ENCODE measurements at regions not wholly inside any gene's neighbourhood (a gene's known extent, or its start where the extent isn't known, plus 50 kb on each side); places are given as distances from the start of the nearest gene placed in this dataset.
A peak's percentile ranks its signal among the peaks of the same experiment; 100 is the strongest.

DNA sequence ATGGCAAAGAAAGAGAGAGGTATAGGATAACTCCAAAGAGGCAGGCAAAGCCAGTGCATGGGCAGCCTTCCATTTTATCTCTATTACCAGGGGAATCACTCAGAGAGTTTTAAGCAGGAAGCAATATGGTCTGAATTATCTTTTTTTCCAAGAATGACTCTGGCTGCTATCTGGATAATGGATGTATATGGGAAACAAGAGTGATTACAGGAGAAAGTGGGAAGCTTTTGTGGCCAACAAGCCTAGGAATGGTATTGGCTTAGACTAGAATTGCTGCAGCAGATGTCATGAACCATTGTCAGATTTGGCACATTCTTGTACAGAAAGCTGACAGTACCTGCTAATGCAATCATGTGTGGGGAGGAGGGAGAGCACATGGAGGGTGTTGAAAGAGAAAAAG, 73.0 kb upstream of the BTBD3 start:
- peak overlapping the region in 1 of 2 experiments; percentile 64; a peak in 2 of 4 replicates for H3K27ac ChIP-seq (ENCODE audit: low read depth in 2 of 2, low read length in 1 of 2)
- no peaks in the 10 kb centered on the region for H3F3A ChIP-seq (replicated peaks; ENCODE audit: insufficient read depth)
- no peaks in the 10 kb centered on the region for H3K9me3 ChIP-seq
- H3K27me3 ChIP-seq (ENCODE audit: insufficient read depth), result no peaks in the 10 kb centered on the region
- ChIA-PET POLR2A (no interaction called here), CTCF (interaction anchor here (0.6 kb wide), 1 partner anchor 1035 kb away, joined by 3 read pairs; no protein-coding TSS in a partner anchor)
- peak; percentile 30 for DNase-seq
- no peak overlapping the region for H2AFZ ChIP-seq (ENCODE audit: low read depth)
- H3K9me2 ChIP-seq, result no peaks in the 10 kb centered on the region
- peaks cover 0 to 6% of the 10 kb centered on the region in 2 experiments; a peak in 2 of 4 replicates for H3K4me1 ChIP-seq (ENCODE audit: control insufficient read depth in 1 of 2, insufficient read depth in 2 of 2, low read depth in 1 of 2, low read length in 1 of 2)
- no peaks in the 10 kb centered on the region for H3K79me2 ChIP-seq (ENCODE audit: insufficient read depth)
- no peak overlapping the region for H3K4me3 ChIP-seq (ENCODE audit: low read depth in 2 of 2, low read length in 1 of 2)
- no peak overlapping the region for H3K4me2 ChIP-seq
- TF ChIP-seq NFIC (IDR thresholded peaks at IDR 0.05; ENCODE audit: borderline replicate concordance) (no peak), EP300 (IDR thresholded peaks at IDR 0.05; ENCODE audit: borderline replicate concordance in 1 of 2, low read depth in 1 of 2, low read length in 1 of 2) (peak in 1 of 2 experiments; percentile 71; a peak in 2 of 4 replicates), RCOR1 (IDR thresholded peaks at IDR 0.05; ENCODE audit: low read length) (peak; percentile 66), GATA2 (CRISPR knock-in tag; IDR thresholded peaks at IDR 0.05) (0 out of 2 replicates have a peak, but pooled peaks have one; percentile 24)
- H4K20me1 ChIP-seq (ENCODE audit: insufficient read depth), result no peaks in the 10 kb centered on the region
- no peak overlapping the region for H3K9ac ChIP-seq
- no peaks in the 10 kb centered on the region for H3K36me3 ChIP-seq (replicated peaks in 1 of 2; ENCODE audit: control insufficient read depth in 1 of 2, insufficient read depth in 2 of 2, low read length in 1 of 2)

DNA sequence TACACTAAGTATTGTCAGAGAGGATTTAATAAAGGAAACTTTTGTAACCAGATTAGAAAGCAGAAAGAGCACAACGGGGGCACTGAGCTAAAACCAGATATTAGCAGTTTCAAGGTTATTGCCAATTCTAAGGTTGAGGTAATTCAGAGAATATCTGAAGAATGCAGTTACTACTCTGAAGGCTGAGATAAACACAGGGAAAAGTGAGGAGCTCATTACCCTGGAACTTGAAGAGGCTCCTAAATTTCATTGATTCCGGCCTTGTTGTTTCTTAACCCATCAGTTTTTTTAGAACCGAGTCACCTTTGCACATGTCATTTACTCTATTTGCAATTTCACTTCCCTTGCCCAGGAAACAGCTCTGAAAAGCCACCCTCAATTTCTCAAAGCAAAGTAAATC, 72.4 kb upstream of the BTBD3 start:
- Histone ChIP-seq H4K20me1 (ENCODE audit: insufficient read depth) (no peaks in the 10 kb centered on the region), H3K36me3 (replicated peaks in 1 of 2; ENCODE audit: control insufficient read depth in 1 of 2, insufficient read depth in 2 of 2, low read length in 1 of 2) (no peaks in the 10 kb centered on the region), H3K27ac (ENCODE audit: low read depth in 2 of 2, low read length in 1 of 2) (peak overlapping the region in 1 of 2 experiments; percentile 64; a peak in 1 of 4 replicates), H3K9me3 (no peaks in the 10 kb centered on the region), H3F3A (replicated peaks; ENCODE audit: insufficient read depth) (no peaks in the 10 kb centered on the region), H3K9ac (no peak overlapping the region), H3K27me3 (ENCODE audit: insufficient read depth) (no peaks in the 10 kb centered on the region), H3K79me2 (ENCODE audit: insufficient read depth) (no peaks in the 10 kb centered on the region), H3K4me1 (ENCODE audit: control insufficient read depth in 1 of 2, insufficient read depth in 2 of 2, low read depth in 1 of 2, low read length in 1 of 2) (peaks cover 0 to 6% of the 10 kb centered on the region in 2 experiments; a peak in 2 of 4 replicates), H3K4me3 (ENCODE audit: low read depth in 2 of 2, low read length in 1 of 2) (no peak overlapping the region), H2AFZ (ENCODE audit: low read depth) (no peak overlapping the region), H3K4me2 (no peak overlapping the region), H3K9me2 (no peaks in the 10 kb centered on the region)
- CTCF ChIA-PET, result no interaction called here
- 28% methylated on average over 3 of the region's 3 CpGs for WGBS (ENCODE audit: low lambda C conversion rate)
- POLR2A ChIA-PET, result no interaction called here
- no peak for TF ChIP-seq GABPA (IDR thresholded peaks at IDR 0.05; ENCODE audit: low read depth)
- no peak for TF ChIP-seq SIN3A (IDR thresholded peaks at IDR 0.05; ENCODE audit: borderline replicate concordance, low read depth, low read length)
- TF ChIP-seq ELF1 (IDR thresholded peaks at IDR 0.05), result no peak
- TF ChIP-seq, protein P1, sequence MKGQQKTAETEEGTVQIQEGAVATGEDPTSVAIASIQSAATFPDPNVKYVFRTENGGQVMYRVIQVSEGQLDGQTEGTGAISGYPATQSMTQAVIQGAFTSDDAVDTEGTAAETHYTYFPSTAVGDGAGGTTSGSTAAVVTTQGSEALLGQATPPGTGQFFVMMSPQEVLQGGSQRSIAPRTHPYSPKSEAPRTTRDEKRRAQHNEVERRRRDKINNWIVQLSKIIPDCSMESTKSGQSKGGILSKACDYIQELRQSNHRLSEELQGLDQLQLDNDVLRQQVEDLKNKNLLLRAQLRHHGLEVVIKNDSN (IDR thresholded peaks at IDR 0.05; ENCODE audit: borderline replicate concordance, low read depth), result no peak
- no peak for TF ChIP-seq RAD21 (IDR thresholded peaks at IDR 0.05; ENCODE audit: low read length)
- TF ChIP-seq GATA2 (CRISPR knock-in tag; IDR thresholded peaks at IDR 0.05), result no peak
- TF ChIP-seq POLR2AphosphoS5 (IDR thresholded peaks at IDR 0.05; ENCODE audit: low read depth, low read length), result no peak
- TF ChIP-seq TAF1 (IDR thresholded peaks at IDR 0.05; ENCODE audit: borderline replicate concordance, low read depth, low read length), result no peak
- no peak for TF ChIP-seq RXRA (IDR thresholded peaks at IDR 0.05; ENCODE audit: borderline replicate concordance, low read depth)
- DNase-seq, result no peak

DNA sequence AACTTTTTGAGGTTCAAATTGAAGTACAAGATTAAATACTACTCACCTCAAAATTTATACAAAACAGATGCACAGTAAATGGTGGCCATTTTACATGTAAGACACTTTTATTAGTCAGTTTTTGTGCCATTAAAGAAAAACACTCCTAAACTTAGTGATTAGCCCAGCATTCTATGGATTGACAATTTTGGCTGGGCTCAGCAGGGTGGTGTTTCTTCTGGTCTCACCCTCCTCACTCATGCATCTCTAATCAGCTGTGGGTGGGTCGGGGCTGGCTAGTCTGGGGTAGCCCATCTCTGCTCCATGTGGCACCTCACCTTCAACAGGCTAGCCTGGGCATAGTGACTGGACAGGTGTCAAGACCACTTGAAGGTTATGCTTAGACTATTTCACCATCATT, 71.6 kb upstream of the BTBD3 start:
- Histone ChIP-seq H3K4me2 (no peak overlapping the region), H3K79me2 (ENCODE audit: insufficient read depth) (no peaks in the 10 kb centered on the region), H3K9me3 (no peaks in the 10 kb centered on the region), H3K27ac (ENCODE audit: low read depth in 2 of 2, low read length in 1 of 2) (no peak overlapping the region), H4K20me1 (ENCODE audit: insufficient read depth) (no peaks in the 10 kb centered on the region), H3K36me3 (replicated peaks in 1 of 2; ENCODE audit: control insufficient read depth in 1 of 2, insufficient read depth in 2 of 2, low read length in 1 of 2) (no peaks in the 10 kb centered on the region), H2AFZ (ENCODE audit: low read depth) (no peak overlapping the region), H3F3A (replicated peaks; ENCODE audit: insufficient read depth) (no peaks in the 10 kb centered on the region), H3K9ac (no peak overlapping the region), H3K4me1 (ENCODE audit: control insufficient read depth in 1 of 2, insufficient read depth in 2 of 2, low read depth in 1 of 2, low read length in 1 of 2) (peaks cover 0 to 6% of the 10 kb centered on the region in 2 experiments; a peak in 2 of 4 replicates), H3K9me2 (no peaks in the 10 kb centered on the region), H3K4me3 (ENCODE audit: low read depth in 2 of 2, low read length in 1 of 2) (no peak overlapping the region), H3K27me3 (ENCODE audit: insufficient read depth) (no peaks in the 10 kb centered on the region)
- no peak for DNase-seq
- 0% methylated on average over 1 of the region's 1 CpG for WGBS (ENCODE audit: low lambda C conversion rate)
- ChIA-PET POLR2A (no interaction called here), CTCF (no interaction called here)
- no peak for TF ChIP-seq RAD21 (IDR thresholded peaks at IDR 0.05; ENCODE audit: low read length)
- TF ChIP-seq, protein P1 (IDR thresholded peaks at IDR 0.05; ENCODE audit: borderline replicate concordance, low read depth), result no peak
- TF ChIP-seq, protein P2, sequence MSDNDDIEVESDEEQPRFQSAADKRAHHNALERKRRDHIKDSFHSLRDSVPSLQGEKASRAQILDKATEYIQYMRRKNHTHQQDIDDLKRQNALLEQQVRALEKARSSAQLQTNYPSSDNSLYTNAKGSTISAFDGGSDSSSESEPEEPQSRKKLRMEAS (IDR thresholded peaks at IDR 0.05; ENCODE audit: low read depth), result no peak
- TF ChIP-seq EZH2phosphoT487 (IDR thresholded peaks at IDR 0.05; ENCODE audit: borderline replicate concordance, low read depth), result no peak
- TF ChIP-seq MEF2A (IDR thresholded peaks at IDR 0.05; ENCODE audit: borderline replicate concordance, low read depth), result no peak
- TF ChIP-seq TCF12 (IDR thresholded peaks at IDR 0.05), result no peak
